ENCODE measurements at regions not wholly inside any gene's neighbourhood (a gene's known extent, or its start where the extent isn't known, plus 50 kb on each side); places are given as distances from the start of the nearest gene placed in this dataset.
"Not testable (repeated sequence)": the region's sequence is repeated elsewhere in the genome, so short reads cannot be mapped to it uniquely, and the experiment has no call there.

GRCh38 chr22:49525801-49526535, 301.7 kb downstream of the BRD1 start:
- DNase-seq (ENCODE audit: low read depth) = no peak

DNA sequence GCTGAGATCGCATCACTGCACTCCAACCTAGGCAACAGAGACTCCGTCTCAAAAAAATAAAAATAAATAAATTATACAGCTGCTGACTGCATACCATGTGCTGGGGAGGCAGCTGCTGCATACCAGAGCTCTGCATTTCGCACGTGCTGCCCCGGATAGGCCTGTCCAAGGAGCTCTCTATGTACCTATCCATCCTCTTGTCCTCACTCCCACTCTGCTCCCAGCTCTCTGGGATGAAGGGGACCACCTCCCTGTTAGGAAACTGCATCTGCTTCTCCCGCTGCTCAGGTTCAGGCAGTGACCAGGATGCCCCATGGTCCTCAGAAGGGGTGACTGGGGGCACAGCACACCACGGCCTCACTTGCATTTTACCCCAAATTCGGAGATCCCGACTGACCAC, 302.3 kb downstream of the BRD1 start:
- DNase-seq (ENCODE audit: low read depth) = no peak

- DNase-seq (ENCODE audit: low read depth) = no peak
Observed at GRCh38 chr22:49524362-49524761, 303.3 kb downstream of the BRD1 start.

DNA sequence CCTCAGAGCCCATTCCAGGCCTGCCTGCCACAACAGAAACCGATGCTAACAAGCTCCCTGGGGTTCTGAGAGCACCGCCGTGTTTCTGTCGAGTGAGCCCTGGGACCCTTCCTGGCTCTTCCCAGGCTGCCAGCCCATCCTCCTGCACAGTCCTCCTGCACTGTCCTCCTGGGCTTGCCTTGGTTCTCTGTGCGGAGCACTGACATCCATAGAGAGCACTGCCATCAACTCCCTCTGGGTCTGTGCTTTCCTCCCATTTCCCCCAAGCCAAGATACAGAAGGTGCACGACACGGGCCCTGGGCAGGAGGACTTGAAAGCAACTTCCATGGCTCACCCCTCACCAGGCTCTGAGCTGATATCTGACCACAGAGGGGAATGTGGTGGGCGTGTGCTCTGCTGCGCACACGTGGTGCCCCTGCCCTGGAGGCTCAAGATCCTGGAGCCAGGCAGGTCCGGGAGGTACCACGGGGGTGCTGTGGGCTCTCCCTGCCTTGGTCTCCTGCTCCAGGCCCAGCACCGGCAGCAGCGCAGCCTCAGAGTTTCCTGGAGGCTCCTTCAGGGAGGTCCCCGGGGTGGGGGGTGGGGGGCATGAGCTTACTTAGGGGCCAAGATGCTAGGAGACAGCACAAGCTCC, 304.2 kb downstream of the BRD1 start:
- DNase-seq (ENCODE audit: low read depth) = no peak

DNA sequence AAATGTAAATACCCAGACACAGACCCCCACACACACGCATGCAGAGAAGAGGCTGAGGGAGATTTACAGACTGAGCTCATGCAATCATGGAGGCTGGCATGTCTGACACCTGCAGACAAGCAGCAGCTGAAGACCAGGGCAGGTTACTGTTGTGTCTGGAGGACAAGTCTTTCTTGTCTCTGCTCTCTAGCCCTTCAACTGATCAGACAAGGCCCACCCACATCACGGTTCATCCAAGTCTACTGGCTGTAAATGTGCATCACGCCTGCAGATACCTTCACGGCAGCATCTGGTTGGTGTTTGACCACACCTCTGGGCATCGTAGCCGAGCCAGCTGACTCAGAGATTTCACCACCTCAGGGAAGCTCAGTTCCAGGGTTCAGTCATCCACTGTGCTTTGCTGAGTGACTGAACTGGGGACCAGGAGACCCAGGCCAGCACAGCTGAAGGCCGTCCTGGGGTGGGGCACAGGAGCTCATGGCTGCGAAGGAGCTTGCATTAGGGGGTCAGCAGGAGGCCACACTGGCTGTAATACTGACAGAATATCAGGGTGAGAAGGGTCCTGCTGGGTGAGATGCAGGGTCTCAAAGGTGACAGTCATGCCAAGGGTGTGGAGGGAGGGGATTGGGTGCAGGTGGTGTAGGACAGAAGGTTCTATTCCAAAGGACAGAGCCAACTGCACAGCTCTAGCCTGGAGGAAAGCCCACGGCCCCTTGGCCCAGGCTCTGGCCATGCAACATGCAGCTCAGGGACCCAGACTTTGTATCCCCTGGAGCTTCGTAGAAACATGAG, 304.9 kb downstream of the BRD1 start:
- DNase-seq (ENCODE audit: low read depth) = no peak

DNA sequence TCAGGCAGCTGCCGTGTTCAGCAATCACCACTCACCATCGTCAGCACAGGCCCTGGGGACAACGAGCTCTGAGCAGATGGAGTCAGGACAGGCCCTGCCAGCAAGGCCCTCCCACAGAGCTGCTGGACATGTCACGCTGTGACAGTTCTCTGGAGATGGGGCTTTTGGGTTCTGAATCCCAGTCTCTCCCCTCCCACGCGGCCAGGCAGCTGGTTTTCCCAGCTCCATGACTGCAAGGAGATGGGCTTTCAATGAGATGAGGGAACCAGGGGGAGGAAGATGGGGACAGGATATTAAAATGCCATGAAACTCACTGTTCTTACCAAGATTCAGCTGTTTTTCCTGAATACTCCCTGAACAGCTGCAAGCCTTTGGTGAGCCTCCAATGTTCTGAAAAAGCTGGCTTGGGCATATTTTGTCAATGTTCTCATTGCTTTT, 305.9 kb downstream of the BRD1 start:
- no peak for DNase-seq (ENCODE audit: low read depth)

DNA sequence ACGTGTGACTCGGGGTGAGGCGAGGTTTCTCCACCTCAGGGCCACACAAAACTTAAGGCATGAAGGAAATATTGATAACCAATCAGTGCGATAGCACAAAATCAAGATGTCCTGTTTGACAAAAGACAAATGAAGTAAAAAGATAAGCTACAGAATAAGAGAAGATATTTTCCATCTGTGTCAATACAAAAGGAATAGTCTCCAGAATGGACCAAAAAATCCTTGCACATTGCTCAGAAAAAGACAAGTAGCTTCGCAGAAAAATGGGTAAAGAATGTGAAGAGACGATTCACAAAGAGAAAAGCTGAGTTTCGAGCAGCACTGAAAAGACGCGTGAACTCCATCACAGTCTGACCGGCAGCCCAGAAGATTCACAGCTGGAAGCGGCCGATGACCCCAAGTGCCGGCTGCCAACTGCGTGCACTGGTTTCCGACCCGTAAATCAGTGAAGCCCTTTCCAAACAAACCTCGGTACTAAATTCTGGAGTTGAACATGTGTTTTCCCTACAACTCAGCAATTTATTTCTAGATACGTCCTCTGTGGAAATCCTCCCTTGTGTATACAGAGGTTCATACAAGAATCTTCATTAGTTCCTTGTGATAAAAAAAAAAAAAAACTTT, 308.4 kb downstream of the BRD1 start:
- no peak for DNase-seq (ENCODE audit: low read depth)

DNA sequence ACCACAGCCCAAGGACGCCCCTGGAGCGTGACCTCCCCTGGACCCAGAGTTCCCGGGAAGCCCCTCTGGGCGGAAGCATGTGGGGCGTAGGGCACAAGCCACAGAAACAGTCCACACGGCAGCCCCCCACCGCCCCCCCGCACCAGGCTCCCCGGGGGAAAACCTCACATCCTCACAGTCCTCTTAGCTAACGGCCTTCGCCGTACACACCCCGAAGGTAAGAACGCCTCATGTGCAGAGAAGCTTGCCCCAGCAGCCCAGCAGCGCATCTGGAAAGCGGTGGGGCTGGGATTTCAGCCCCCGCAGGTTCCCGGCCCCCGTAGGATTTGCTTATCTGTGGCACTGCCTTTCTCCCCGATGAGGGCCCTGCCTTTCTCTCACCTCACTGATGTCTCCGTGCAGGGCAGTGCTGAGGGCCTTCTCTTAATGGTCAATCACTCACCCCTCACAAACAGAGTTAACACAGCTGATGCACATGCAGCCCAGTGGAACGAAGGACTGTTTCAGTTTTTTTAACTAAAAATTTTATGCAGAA, 309.2 kb downstream of the BRD1 start:
- no peak for DNase-seq (ENCODE audit: low read depth)

GRCh38 chr22:49517667-49518185, 309.9 kb downstream of the BRD1 start:
- no peak for DNase-seq (ENCODE audit: low read depth)

- DNase-seq (ENCODE audit: low read depth) = no peak
Observed at GRCh38 chr22:49517211-49517610, 310.5 kb downstream of the BRD1 start.

DNA sequence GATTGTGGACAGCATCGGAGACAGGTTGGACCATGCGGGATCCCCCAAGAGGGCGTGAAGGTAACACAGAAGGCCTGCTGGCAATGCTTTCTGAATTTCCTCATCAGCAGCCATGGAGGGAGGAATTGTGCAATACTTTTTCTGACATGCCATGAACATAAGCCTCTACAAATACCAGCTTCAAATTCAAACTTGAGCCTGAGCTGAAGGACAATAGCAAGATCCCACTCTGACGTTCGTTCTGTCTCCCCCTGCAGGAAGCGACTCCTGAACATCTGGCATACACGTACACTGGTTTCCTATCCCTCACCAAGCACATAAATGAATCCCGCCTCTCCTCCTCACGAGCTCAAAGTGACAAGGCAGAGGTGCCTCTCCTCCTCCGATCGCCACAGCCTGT, 312.2 kb downstream of the BRD1 start:
- DNase-seq (ENCODE audit: low read depth) = no peak

DNA sequence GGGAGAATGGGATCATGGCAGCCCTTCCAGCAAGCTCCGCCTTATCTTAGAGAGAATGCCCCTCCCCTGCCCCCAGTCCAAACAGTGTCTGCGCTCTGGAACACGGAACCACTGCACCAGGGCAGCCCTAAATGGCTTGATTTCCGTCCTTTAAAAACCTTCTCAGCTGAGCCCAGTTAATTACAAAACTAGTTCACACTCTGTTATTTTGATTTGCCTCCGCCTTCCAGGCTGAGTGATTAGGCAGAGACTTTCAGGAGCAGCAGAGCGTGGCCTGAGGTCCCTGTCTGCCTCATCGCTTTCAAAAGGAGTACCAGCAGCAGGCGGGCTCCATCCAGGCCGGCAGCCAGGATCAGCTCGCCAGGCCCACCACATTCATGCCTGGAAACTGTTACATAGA, 313.0 kb downstream of the BRD1 start:
- no peak for DNase-seq (ENCODE audit: low read depth)

DNA sequence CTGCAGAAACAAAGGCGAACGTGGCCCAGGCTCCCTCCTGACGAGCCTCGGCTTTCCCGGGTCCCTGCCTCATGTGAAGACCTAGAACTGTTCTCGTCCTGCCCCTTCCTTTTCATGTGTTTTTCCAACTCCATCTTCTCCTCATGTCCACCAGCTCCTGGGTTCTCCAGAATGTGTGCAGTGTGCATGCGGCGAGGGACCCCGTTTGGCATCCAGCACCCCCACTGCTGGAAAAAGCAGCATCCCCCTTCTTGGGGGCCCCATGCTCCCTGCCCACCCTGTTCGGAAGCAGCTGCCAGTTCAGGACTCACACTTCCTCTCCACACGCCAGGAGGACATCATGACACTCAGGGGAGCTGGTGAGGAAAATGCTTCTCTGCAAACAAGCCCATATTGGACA, 313.5 kb downstream of the BRD1 start:
- no peak for DNase-seq (ENCODE audit: low read depth)

GRCh38 chr22:49513358-49513851, 314.3 kb downstream of the BRD1 start:
- no peak for DNase-seq (ENCODE audit: low read depth)

- DNase-seq (ENCODE audit: low read depth) = no peak
Observed at GRCh38 chr22:49512487-49513165, 315.0 kb downstream of the BRD1 start.

DNA sequence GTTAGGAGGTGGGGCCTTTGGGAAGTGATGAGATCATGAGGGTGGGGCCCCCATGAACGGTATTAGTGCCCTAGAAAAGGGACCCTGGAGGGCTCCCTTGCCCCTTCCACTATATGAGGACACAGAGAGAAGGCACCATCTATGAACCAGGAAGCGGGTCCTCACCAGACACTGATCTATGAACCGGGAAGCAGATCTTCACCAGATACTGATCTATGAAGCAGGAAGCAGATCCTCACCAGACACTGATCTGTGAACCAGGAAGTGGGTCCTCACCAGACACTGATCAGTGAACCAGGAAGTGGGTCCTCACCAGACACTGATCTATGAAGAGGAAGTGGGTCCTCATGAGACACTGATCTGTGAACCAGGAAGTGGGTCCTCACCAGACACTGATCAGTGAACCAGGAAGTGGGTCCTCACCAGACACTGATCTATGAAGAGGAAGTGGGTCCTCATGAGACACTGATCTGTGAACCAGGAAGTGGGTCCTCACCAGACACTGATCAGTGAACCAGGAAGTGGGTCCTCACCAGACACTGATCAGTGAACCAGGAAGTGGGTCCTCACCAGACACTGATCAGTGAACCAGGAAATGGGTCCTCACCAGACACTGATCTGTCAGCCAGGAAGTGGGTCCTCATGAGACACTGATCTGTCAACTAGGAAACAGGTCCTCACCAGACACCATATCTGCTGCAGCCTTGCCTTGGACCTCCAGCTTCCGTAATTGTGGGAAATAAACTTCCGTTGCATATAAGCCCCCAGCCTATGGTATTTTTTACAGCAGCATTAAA, 316.1 kb downstream of the BRD1 start:
- not testable (repeated sequence) for DNase-seq (ENCODE audit: low read depth)

- DNase-seq (ENCODE audit: low read depth) = no peak
Observed at GRCh38 chr22:49510718-49511117, 317.0 kb downstream of the BRD1 start.

GRCh38 chr22:49509016-49509415, 318.7 kb downstream of the BRD1 start:
- DNase-seq (ENCODE audit: low read depth) = no peak

DNA sequence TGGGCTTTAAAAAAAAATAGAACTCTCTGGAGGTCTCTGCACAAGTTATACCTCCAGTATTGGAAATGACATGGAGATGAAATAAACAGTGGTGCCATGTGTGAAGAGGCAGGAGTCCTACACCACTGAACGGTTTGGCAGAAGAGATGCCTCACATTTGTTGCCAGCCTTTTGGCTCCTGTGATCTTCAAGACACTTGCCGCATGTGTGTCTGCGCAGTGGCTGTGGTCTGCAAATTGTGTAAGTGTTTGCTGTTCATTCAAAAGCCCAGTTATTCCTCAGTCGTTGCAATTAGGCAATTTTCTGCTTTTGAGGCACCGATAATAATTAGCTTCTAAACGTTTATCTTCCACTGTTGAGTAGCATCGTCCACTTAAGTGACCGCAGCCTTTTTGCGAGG, 319.1 kb downstream of the BRD1 start:
- no peak for DNase-seq (ENCODE audit: low read depth)

DNA sequence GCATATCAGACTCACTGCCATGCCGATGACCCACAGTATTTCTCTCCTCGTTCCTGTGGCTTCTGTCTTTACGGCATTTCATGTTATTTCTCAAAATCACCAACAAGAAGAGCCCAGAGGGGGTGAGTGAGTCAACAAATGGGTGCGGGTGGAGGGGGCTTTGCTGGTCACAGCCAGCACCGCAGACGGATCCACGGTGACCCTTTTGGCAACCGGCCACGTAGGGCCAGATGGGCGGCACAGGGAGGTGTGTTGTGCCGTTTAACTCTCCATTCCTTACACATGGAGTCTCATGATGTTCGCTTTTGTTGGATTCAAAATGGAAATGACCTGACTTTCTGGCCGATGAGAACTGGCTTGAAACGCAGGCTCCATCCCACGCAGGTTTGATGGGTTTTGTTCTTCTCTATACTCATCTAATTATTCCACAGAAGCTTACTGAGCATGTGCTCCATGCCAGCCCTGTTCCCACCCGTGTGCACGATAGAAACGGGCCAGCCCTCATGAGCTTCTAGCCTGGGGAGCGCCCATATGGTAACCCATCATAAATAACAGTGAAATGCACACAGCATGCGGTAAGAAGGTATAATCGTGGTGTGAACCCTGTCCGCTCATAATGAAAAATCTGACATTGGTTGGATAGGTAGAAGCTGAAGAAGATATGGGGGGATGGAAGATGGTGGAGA, 319.9 kb downstream of the BRD1 start:
- DNase-seq (ENCODE audit: low read depth) = no peak
